K562 (cell line): ENCODE measurements at regions not wholly inside any gene's neighbourhood (a gene's known extent, or its start where the extent isn't known, plus 50 kb on each side); places are given as distances from the start of the nearest gene placed in this dataset.

Experiments used
- ATAC-seq: fragments of 200-7000 bp; cut with Tn5 transposase; 3 replicates; pipeline ENCODE4 v1.9.1; 2020; ENCODE audit warnings: moderate library complexity
- BruUV-seq: library from RNA; stranded (reverse); fragments of 400-500 nt; replicated peaks from 2 replicates; lab custom pipeline; 2021; lab: Mats Ljungman, UMichigan
- CTCF ChIA-PET: fragments of 300-600 bp; formaldehyde crosslinking; extraction: SDS; loops from one replicate; lab custom pipeline; 2021; ENCODE audit warnings: low intra/inter-chr PET ratio; lab: Yijun Ruan, JAX
- POLR2A ChIA-PET: fragments of 300-600, 350-650 bp; sonication (Branson Sonifier 250); formaldehyde crosslinking; extraction: SDS; loops from one replicate; lab custom pipeline; 2021; ENCODE audit warnings: antibody characterized with exemption, inconsistent platforms; lab: Yijun Ruan, JAX
- DNase-seq, 4 experiments: peaks; one replicate each; pipeline versions ENCODE4 v3.0.0 to v3.0.0-alpha.2; 2011 to 2018; ENCODE audit warnings: low spot score in 3 of 4, mixed read lengths in 3 of 4; ENCODE audit errors: extremely low read depth in 1 of 4
- FAIRE-seq: peaks from 2 replicates; lab custom pipeline; 2011; peaks lifted over from hg19 to GRCh38; lab: Jason Lieb, UNC
- H2AFZ ChIP-seq: 2 replicates; pipeline ENCODE4 v1.6.0; 2011; ENCODE audit warnings: low read depth, low read length, control low read depth, inconsistent platforms
- H3K27ac ChIP-seq: fragments of 200-600 bp; 3 replicates; pipeline ENCODE4 v1.8.0; 2011; ENCODE audit warnings: low read depth, mild to moderate bottlenecking, control low read depth, inconsistent platforms, low read length, moderate library complexity, mixed read lengths; ENCODE audit errors: extremely low read depth
- H3K27me3 ChIP-seq, 2 experiments: fragments of 300-600 bp in 1 of 2; 2 replicates in 1 of 2; 3 replicates in 1 of 2; pipeline versions ENCODE4 v1.6.0 to v1.8.0; 2011; ENCODE audit warnings: inconsistent platforms in 2 of 2, low read length in 2 of 2, mild to moderate bottlenecking in 1 of 2, mixed read lengths in 1 of 2, moderate library complexity in 1 of 2; ENCODE audit not compliant: control insufficient read depth in 2 of 2, insufficient read depth in 2 of 2
- H3K36me3 ChIP-seq: fragments of 300-600 bp; 3 replicates; pipeline ENCODE4 v1.8.0; 2011; ENCODE audit warnings: mild to moderate bottlenecking, low read length, inconsistent platforms; ENCODE audit not compliant: control insufficient read depth, insufficient read depth
- H3K4me1 ChIP-seq, 2 experiments: fragments of 200-600 bp in 1 of 2; replicated peaks in 1 of 2; 2 replicates in 1 of 2; 3 replicates in 1 of 2; pipeline versions ENCODE4 v1.5.1 to v1.8.0; 2011; ENCODE audit warnings: inconsistent platforms in 2 of 2, low read length in 2 of 2, mild to moderate bottlenecking in 1 of 2, mixed read lengths in 1 of 2, moderate library complexity in 1 of 2; ENCODE audit not compliant: control insufficient read depth in 2 of 2, insufficient read depth in 2 of 2
- H3K4me2 ChIP-seq: 2 replicates; pipeline ENCODE4 v1.6.1; 2011; ENCODE audit warnings: low read length, control low read depth, inconsistent platforms, mixed read lengths; ENCODE audit not compliant: insufficient read depth
- H3K4me3 ChIP-seq: fragments of 200-600 bp; sonication (generic), shearing (Covaris generic); 2 replicates; pipeline ENCODE4 v1.5.1; 2016; ENCODE audit warnings: control low read depth, inconsistent platforms
- H3K79me2 ChIP-seq: fragments of 200-600 bp; 3 replicates; pipeline ENCODE4 v1.8.0; 2011; ENCODE audit warnings: low read length, inconsistent platforms; ENCODE audit not compliant: control insufficient read depth, insufficient read depth
- H3K9ac ChIP-seq, 2 experiments: 2 replicates each; pipeline versions ENCODE4 v1.6.0 to v1.6.1; 2011; ENCODE audit warnings: low read depth in 2 of 2, low read length in 2 of 2, control low read depth in 1 of 2, inconsistent platforms in 1 of 2, mild to moderate bottlenecking in 1 of 2, mixed read lengths in 1 of 2; ENCODE audit not compliant: insufficient read depth in 1 of 2
- H3K9me1 ChIP-seq: one replicate; pipeline ENCODE4 v1.6.0; 2011; ENCODE audit warnings: inconsistent platforms, mild to moderate bottlenecking, low read length, moderate library complexity; ENCODE audit not compliant: control insufficient read depth, insufficient read depth
- H3K9me3 ChIP-seq: replicated peaks from 2 replicates; pipeline ENCODE4 v1.5.1; 2011; ENCODE audit warnings: low read depth, low read length, inconsistent platforms; ENCODE audit not compliant: control insufficient read depth, insufficient read depth
- H4K20me1 ChIP-seq: replicated peaks from 2 replicates; pipeline ENCODE4 v1.6.1; 2011; ENCODE audit warnings: low read length, inconsistent platforms, mixed read lengths; ENCODE audit not compliant: control insufficient read depth, insufficient read depth
- ADNP ChIP-seq: fragments of 200-800 bp; sonication (Bioruptor generic); IDR thresholded peaks from 2 replicates; pipeline ENCODE4 v1.6.1; 2016; ENCODE audit warnings: missing genetic modification characterization, missing compliant biosample characterization
- EP400 ChIP-seq: fragments of 450-650 bp; IDR thresholded peaks from 2 replicates; pipeline ENCODE4 v1.6.1; 2017; ENCODE audit warnings: antibody characterized with exemption, mild to moderate bottlenecking, moderate library complexity
- GABPA ChIP-seq: fragments of 200-800 bp; sonication (Bioruptor generic); conservative IDR thresholded peaks from 2 replicates; pipeline ENCODE4 v1.6.1; 2016; ENCODE audit warnings: low read depth, missing genetic modification characterization, missing compliant biosample characterization
- GATAD2B ChIP-seq: fragments of 450-650 bp; IDR thresholded peaks from 2 replicates; pipeline ENCODE4 v1.6.1; 2017; ENCODE audit warnings: mild to moderate bottlenecking, borderline replicate concordance
- HNRNPH1 ChIP-seq: fragments of 200-400 bp; formaldehyde crosslinking; optimal IDR thresholded peaks from 2 replicates; pipeline ENCODE3; 2017; ENCODE audit warnings: low read depth, mild to moderate bottlenecking, low read length, moderate library complexity
- POLR2B ChIP-seq: fragments of 450-650 bp; IDR thresholded peaks from 2 replicates; pipeline ENCODE4 v1.6.1; 2018; ENCODE audit warnings: low read depth; ENCODE audit not compliant: partially characterized antibody
- POLR2G ChIP-seq: fragments of 200-400 bp; formaldehyde crosslinking; IDR thresholded peaks from 2 replicates; pipeline ENCODE4 v1.6.1; 2017; ENCODE audit warnings: low read depth, mild to moderate bottlenecking, antibody characterized with exemption, low read length, moderate library complexity
- SMARCA4 ChIP-seq: fragments of 450-650 bp; IDR thresholded peaks from 2 replicates; pipeline ENCODE4 v1.6.1; 2016
- ZNF280B ChIP-seq: fragments of 250-450 bp; sonication (Bioruptor Pico); IDR thresholded peaks from 2 replicates; pipeline ENCODE4 v1.5.1; 2021; ENCODE audit warnings: mild to moderate bottlenecking
- ZNF316 ChIP-seq: fragments of 450-650 bp; IDR thresholded peaks from 2 replicates; pipeline ENCODE4 v1.6.1; 2016
- ZNF408 ChIP-seq: fragments of 250-450 bp; sonication (Bioruptor Pico); IDR thresholded peaks from 2 replicates; pipeline ENCODE4 v1.4.0; 2020; ENCODE audit warnings: low read depth, mild to moderate bottlenecking, moderate library complexity
- ZNF764 ChIP-seq: fragments of 250-450 bp; sonication (Bioruptor Pico); IDR thresholded peaks from 2 replicates; pipeline ENCODE4 v1.4.0; 2020; ENCODE audit warnings: low read depth, mild to moderate bottlenecking, moderate library complexity
- ZNF780A ChIP-seq: fragments of 250-450 bp; sonication (Bioruptor Pico); IDR thresholded peaks from 2 replicates; pipeline ENCODE4 v1.5.0; 2021; ENCODE audit warnings: mild to moderate bottlenecking
- WGBS: fragments of 100-300 bp; shearing (Covaris generic); methylation state at CpG from one replicate; pipeline ENCODE4 v1.1.6; 2016; ENCODE audit warnings: low coverage, mixed read lengths; ENCODE audit not compliant: insufficient coverage; ENCODE audit errors: missing lambda C conversion rate; 5-methylcytosine and 5-hydroxymethylcytosine counted together
- in situ Hi-C: fragments of 300-500 bp; cut with MboI; formaldehyde crosslinking; loops from 4 replicates; pipeline ENCODE4 v1.15.0; 2018; ENCODE audit warnings: inconsistent platforms, mixed read lengths
- intact Hi-C: fragments of 100-400 bp; cut with micrococcal nuclease; formaldehyde crosslinking; loops from 2 replicates; pipeline ENCODE4 v1.14.2; 2022
- TF ChIP-seq, protein P1 (sequence below), 2 experiments: fragments of 450-650 bp; IDR thresholded peaks; 2 replicates each; pipeline ENCODE4 v1.6.1; 2018; ENCODE audit warnings: mild to moderate bottlenecking in 2 of 2, low read depth in 1 of 2; ENCODE audit not compliant: partially characterized antibody in 2 of 2
- TF ChIP-seq, protein P2 (sequence below): fragments of 450-650 bp; formaldehyde crosslinking; IDR thresholded peaks from 2 replicates; pipeline ENCODE4 v1.4.0; 2022; ENCODE audit warnings: missing genetic modification characterization
- TF ChIP-seq, protein P3 (sequence below), 2 experiments: fragments of 200-800 bp in 1 of 2; sonication (Bioruptor generic) in 1 of 2; sonication (generic) in 1 of 2; formaldehyde crosslinking in 1 of 2; IDR thresholded peaks in 1 of 2; conservative IDR thresholded peaks in 1 of 2; 2 replicates each; pipeline versions ENCODE4 v1.5.0 to v1.6.1; 2016 to 2020; ENCODE audit warnings: missing compliant biosample characterization in 1 of 2, missing genetic modification characterization in 1 of 2, missing genetic modification reagents in 1 of 2

- Histone ChIP-seq H3K27ac (no peak overlapping the region), H3K4me1 (no peaks in the 10 kb centered on the region), H3K9ac (no peak overlapping the region), H2AFZ (no peak overlapping the region), H3K79me2 (no peaks in the 10 kb centered on the region), H3K27me3 (peaks cover 10 to 22% of the 10 kb centered on the region in 2 experiments), H3K4me3 (no peak overlapping the region), H4K20me1 (no peaks in the 10 kb centered on the region), H3K4me2 (no peak overlapping the region), H3K9me1 (no peaks in the 10 kb centered on the region), H3K9me3 (no peaks in the 10 kb centered on the region), H3K36me3 (no peaks in the 10 kb centered on the region)
- intact Hi-C loops (no loop called here), in situ Hi-C loops (no loop called here)
- ChIA-PET POLR2A (no interaction called here), CTCF (no interaction called here)
- WGBS = 5% methylated on average over 4 of the region's 4 CpGs
- peak; percentile 49 for FAIRE-seq
- DNase-seq = no peak
- no TSS peak for BruUV-seq
- no peak for ATAC-seq
- TF ChIP-seq HNRNPH1 (no peak), ZNF408 (CRISPR knock-in tag) (no peak), ADNP (tag) (no peak), EP400 (no peak), ZNF764 (no peak), GATAD2B (no peak), GABPA (tag) (no peak), SMARCA4 (no peak), ZNF780A (no peak), POLR2B (no peak), ZNF316 (no peak), POLR2G (no peak), ZNF280B (no peak)
- TF ChIP-seq, protein P1, sequence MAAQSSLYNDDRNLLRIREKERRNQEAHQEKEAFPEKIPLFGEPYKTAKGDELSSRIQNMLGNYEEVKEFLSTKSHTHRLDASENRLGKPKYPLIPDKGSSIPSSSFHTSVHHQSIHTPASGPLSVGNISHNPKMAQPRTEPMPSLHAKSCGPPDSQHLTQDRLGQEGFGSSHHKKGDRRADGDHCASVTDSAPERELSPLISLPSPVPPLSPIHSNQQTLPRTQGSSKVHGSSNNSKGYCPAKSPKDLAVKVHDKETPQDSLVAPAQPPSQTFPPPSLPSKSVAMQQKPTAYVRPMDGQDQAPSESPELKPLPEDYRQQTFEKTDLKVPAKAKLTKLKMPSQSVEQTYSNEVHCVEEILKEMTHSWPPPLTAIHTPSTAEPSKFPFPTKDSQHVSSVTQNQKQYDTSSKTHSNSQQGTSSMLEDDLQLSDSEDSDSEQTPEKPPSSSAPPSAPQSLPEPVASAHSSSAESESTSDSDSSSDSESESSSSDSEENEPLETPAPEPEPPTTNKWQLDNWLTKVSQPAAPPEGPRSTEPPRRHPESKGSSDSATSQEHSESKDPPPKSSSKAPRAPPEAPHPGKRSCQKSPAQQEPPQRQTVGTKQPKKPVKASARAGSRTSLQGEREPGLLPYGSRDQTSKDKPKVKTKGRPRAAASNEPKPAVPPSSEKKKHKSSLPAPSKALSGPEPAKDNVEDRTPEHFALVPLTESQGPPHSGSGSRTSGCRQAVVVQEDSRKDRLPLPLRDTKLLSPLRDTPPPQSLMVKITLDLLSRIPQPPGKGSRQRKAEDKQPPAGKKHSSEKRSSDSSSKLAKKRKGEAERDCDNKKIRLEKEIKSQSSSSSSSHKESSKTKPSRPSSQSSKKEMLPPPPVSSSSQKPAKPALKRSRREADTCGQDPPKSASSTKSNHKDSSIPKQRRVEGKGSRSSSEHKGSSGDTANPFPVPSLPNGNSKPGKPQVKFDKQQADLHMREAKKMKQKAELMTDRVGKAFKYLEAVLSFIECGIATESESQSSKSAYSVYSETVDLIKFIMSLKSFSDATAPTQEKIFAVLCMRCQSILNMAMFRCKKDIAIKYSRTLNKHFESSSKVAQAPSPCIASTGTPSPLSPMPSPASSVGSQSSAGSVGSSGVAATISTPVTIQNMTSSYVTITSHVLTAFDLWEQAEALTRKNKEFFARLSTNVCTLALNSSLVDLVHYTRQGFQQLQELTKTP (IDR thresholded peaks at IDR 0.05; ENCODE audit: low read depth in 1 of 2, partially characterized antibody in 2 of 2) = no peak
- TF ChIP-seq, protein P2, sequence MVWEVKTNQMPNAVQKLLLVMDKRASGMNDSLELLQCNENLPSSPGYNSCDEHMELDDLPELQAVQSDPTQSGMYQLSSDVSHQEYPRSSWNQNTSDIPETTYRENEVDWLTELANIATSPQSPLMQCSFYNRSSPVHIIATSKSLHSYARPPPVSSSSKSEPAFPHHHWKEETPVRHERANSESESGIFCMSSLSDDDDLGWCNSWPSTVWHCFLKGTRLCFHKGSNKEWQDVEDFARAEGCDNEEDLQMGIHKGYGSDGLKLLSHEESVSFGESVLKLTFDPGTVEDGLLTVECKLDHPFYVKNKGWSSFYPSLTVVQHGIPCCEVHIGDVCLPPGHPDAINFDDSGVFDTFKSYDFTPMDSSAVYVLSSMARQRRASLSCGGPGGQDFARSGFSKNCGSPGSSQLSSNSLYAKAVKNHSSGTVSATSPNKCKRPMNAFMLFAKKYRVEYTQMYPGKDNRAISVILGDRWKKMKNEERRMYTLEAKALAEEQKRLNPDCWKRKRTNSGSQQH (CRISPR knock-in tag) = no peak
- TF ChIP-seq, protein P3, sequence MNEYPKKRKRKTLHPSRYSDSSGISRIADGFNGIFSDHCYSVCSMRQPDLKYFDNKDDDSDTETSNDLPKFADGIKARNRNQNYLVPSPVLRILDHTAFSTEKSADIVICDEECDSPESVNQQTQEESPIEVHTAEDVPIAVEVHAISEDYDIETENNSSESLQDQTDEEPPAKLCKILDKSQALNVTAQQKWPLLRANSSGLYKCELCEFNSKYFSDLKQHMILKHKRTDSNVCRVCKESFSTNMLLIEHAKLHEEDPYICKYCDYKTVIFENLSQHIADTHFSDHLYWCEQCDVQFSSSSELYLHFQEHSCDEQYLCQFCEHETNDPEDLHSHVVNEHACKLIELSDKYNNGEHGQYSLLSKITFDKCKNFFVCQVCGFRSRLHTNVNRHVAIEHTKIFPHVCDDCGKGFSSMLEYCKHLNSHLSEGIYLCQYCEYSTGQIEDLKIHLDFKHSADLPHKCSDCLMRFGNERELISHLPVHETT (CRISPR knock-in tag; conservative IDR thresholded peaks at IDR 0.05 in 1 of 2, IDR thresholded peaks at IDR 0.05 in 1 of 2) = no peak
Observed at GRCh38 chr10:30216821-30217220, 132.3 kb downstream of the MTPAP start.
